ENCODE measurements at regions not wholly inside any gene's neighbourhood (a gene's known extent, or its start where the extent isn't known, plus 50 kb on each side); places are given as distances from the start of the nearest gene placed in this dataset.

- ATAC-seq, result no peak
- Histone ChIP-seq H3K4me1 (ENCODE audit: control insufficient read depth, insufficient read depth, low read length) (no peaks in the 10 kb centered on the region), H3K4me2 (ENCODE audit: control insufficient read depth, insufficient read depth) (no peak overlapping the region), H4K20me1 (ENCODE audit: control insufficient read depth, insufficient read depth) (no peaks in the 10 kb centered on the region), H3K27ac (ENCODE audit: control insufficient read depth, insufficient read depth) (no peak overlapping the region), H3K27me3 (replicated peaks in 1 of 2; ENCODE audit: control insufficient read depth in 2 of 2, insufficient read depth in 2 of 2, low read length in 1 of 2) (no peaks in the 10 kb centered on the region), H3K36me3 (ENCODE audit: control insufficient read depth in 2 of 2, insufficient read depth in 2 of 2, low read length in 1 of 2) (no peaks in the 10 kb centered on the region), H3K9ac (ENCODE audit: control insufficient read depth, insufficient read depth, low read length) (no peak overlapping the region), H3K4me3 (no peak overlapping the region), H2AFZ (ENCODE audit: control insufficient read depth, low read depth, low read length) (no peak overlapping the region), H3K9me3 (replicated peaks; ENCODE audit: control insufficient read depth, insufficient read depth, low read length) (no peaks in the 10 kb centered on the region), H3K79me2 (ENCODE audit: control insufficient read depth, insufficient read depth, low read length) (no peaks in the 10 kb centered on the region)
- BruUV-seq (replicated peaks), result no TSS peak
- RAD21 ChIA-PET (ENCODE audit: unreplicated experiment), result no interaction called here
- POLR2A ChIA-PET, result no interaction called here
- 0% methylated on average over 1 of the region's 1 CpG for WGBS (ENCODE audit: insufficient coverage, insufficient replicate concordance, low lambda C conversion rate, missing lambda C conversion rate)
- intact Hi-C loops (cut with micrococcal nuclease; ENCODE audit: unreplicated experiment), result no loop called here
- SMC1A ChIA-PET (ENCODE audit: uncharacterized antibody, unreplicated experiment), result interaction anchor here (1.2 to 1.3 kb wide), 3 partner anchors 84 to 450 kb away, joined by 3 to 6 read pairs (median 4); no protein-coding TSS in a partner anchor
- no peak for DNase-seq (ENCODE audit: low read depth, low spot score)
- CTCF ChIA-PET, result interaction anchor here (4.1 kb wide), 1 partner anchor 9 kb away, joined by 12 read pairs; no protein-coding TSS in a partner anchor
- in situ Hi-C loops (cut with MboI), result loop anchor here (25.0 kb wide), 1 partner anchor 1469 kb away; no protein-coding TSS in a partner anchor
- FAIRE-seq, result no peak
- TF ChIP-seq RFX5 (IDR thresholded peaks at IDR 0.05; ENCODE audit: low read depth, low read length) (no peak), E4F1 (IDR thresholded peaks at IDR 0.05; ENCODE audit: borderline replicate concordance, partially characterized antibody) (no peak), ZBTB4 (CRISPR knock-in tag; IDR thresholded peaks at IDR 0.05) (no peak), ZBED1 (IDR thresholded peaks at IDR 0.05; ENCODE audit: borderline replicate concordance) (no peak), SREBF2 (IDR thresholded peaks at IDR 0.05; ENCODE audit: low read length) (no peak), ZNF274 (IDR thresholded peaks at IDR 0.05; ENCODE audit: insufficient read depth, insufficient read length) (no peak), PRDM15 (CRISPR knock-in tag; IDR thresholded peaks at IDR 0.05) (no peak), SMAD5 (IDR thresholded peaks at IDR 0.05; ENCODE audit: low read depth) (no peak), BACH1 (IDR thresholded peaks at IDR 0.05; ENCODE audit: borderline replicate concordance) (no peak), JUND (IDR thresholded peaks at IDR 0.05; ENCODE audit: low read depth, low read length) (no peak), ZSCAN29 (IDR thresholded peaks at IDR 0.05) (no peak), E2F8 (IDR thresholded peaks at IDR 0.05; ENCODE audit: low read depth, partially characterized antibody) (no peak), MEF2B (IDR thresholded peaks at IDR 0.05; ENCODE audit: partially characterized antibody, poor library complexity, severe bottlenecking) (no peak)
Measured at GRCh38 chr4:136855886-136856285, 676.4 kb downstream of the PCDH18 start.
